AG09309 (cell line): ENCODE measurements at regions not wholly inside any gene's neighbourhood (a gene's known extent, or its start where the extent isn't known, plus 50 kb on each side); places are given as distances from the start of the nearest gene placed in this dataset.

ENCODE experiments used
- DNase-seq: peaks from one replicate; pipeline ENCODE4 v3.0.0-alpha.2; 2010; ENCODE audit warnings: low read depth
- H3K4me3 ChIP-seq: 2 replicates; pipeline ENCODE4 v1.5.1; 2011; ENCODE audit warnings: mild to moderate bottlenecking, low read depth, low read length, moderate library complexity; ENCODE audit not compliant: control insufficient read depth
- CTCF ChIP-seq: IDR thresholded peaks from 2 replicates; pipeline ENCODE4 v1.5.1; 2011; ENCODE audit warnings: mild to moderate bottlenecking, low read depth, low read length, inconsistent platforms; ENCODE audit not compliant: insufficient read depth, control insufficient read depth; ENCODE audit errors: missing control alignments

DNA sequence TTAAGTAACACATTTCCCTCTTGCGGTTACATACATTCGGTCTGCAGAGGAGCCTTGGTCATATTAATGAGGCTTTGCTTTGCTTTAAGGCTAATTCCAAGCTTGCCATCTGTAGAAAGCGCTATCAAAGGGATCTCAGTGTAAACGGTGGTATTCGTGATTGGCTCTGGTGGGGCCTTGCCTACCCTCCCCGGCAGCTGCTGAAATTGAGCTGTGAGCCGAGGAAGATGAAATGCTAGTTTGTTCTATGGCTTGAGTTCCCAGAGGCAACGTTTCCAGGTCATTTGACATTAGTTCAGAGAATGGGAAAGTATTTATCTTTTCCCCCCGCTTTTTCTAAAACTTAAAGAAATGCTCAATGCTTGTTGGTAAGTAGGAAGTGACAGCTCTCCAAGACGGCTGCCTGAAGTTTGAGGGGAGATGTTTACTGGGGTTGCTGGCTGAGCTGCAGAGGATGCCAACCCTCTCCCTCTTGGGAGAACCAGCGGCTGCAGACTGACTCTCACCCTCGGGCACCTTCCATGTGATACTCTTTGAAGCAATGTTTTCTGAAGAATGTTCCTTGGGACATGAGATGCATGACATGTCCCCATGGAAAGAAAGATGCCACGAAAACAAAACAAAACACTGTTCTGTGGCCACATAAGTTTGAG, 458.7 kb upstream of the EEF2KMT start:
- TF ChIP-seq CTCF = no peak
- no peak overlapping the region for H3K4me3 ChIP-seq
- no peak for DNase-seq

DNA sequence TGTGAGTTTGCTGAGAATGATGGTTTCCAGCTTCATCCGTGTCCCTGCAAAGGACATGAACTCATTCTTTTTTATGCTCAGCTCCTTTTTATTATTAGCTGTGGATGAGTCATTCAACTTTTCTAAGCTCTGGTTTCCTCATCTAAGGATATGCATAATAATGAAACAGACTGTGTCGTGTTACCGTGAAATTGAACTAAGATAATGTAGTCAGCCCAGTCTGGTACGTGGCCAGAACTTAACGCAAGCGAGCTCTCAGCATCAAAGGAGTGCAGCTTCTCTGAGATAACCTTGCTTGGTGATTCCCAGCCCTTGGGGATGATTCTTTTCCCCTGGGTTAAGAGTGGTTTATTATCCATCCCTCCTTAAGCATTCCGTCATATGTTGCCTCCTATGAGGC, 454.3 kb upstream of the EEF2KMT start:
- no peak for TF ChIP-seq CTCF
- no peak overlapping the region for H3K4me3 ChIP-seq
- no peak for DNase-seq

- no peak overlapping the region for H3K4me3 ChIP-seq
- DNase-seq = no peak
- TF ChIP-seq CTCF = no peak
These were observed 452.2 kb upstream of the EEF2KMT start for GRCh38 chr16:5549802-5550201.

GRCh38 chr16:5541356-5541755, 443.8 kb upstream of the EEF2KMT start:
- DNase-seq = no peak
- no peak overlapping the region for H3K4me3 ChIP-seq

DNA sequence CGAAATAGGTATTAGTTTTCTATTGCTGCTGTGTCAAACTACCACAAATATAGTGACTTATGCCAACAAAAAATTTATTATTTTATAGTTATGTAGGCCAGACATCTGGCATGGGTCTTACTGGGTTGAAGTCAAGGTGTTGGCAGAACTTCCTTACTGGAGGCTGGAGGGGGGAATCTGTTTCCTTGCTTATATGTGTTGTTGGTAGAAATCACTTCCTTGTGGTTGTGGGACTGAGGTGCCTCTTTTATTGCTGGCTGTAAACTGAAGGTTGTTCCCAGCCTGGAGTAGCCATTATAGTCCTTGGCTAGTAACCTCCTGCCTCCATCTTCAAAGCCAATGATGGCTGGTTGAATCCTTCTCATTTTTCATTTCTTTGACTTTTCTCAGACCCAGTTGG, 439.8 kb upstream of the EEF2KMT start:
- DNase-seq = no peak
- H3K4me3 ChIP-seq = no peak overlapping the region
- TF ChIP-seq CTCF = no peak

More at GRCh38 chr16:5541356-5541755, 443.8 kb upstream of the EEF2KMT start:
- no peak for TF ChIP-seq CTCF

GRCh38 chr16:5533321-5533888, 435.8 kb upstream of the EEF2KMT start:
- H3K4me3 ChIP-seq = no peak overlapping the region
- no peak for DNase-seq
- TF ChIP-seq CTCF = no peak
